Central memory CD8-positive, alpha-beta T cell (primary cell): ENCODE measurements at regions not wholly inside any gene's neighbourhood (a gene's known extent, or its start where the extent isn't known, plus 50 kb on each side); places are given as distances from the start of the nearest gene placed in this dataset.

Source experiments
- ATAC-seq: fragments of 150-1000 bp; cut with Tn5 transposase; replicated peaks from 2 replicates; pipeline ENCODE4 v1.10.0; 2022; ENCODE audit warnings: mild to moderate bottlenecking, moderate FRiP score, moderate number of reproducible peaks; ENCODE audit not compliant: poor library complexity, severe bottlenecking; ENCODE audit errors: extremely low read depth
- DNase-seq, 2 donors: peaks; one replicate each; pipeline ENCODE4 v3.0.0; 2021; ENCODE audit warnings: low spot score in 2 of 2
- H3K27ac Mint-ChIP-seq: one replicate; pipeline ENCODE4 v1.8.0; 2022; ENCODE audit warnings: low read depth, mild to moderate bottlenecking, moderate library complexity, mixed read lengths
- H3K27me3 Mint-ChIP-seq: one replicate; pipeline ENCODE4 v1.8.0; 2022; ENCODE audit warnings: mixed read lengths
- H3K36me3 Mint-ChIP-seq: one replicate; pipeline ENCODE4 v1.8.0; 2022; ENCODE audit warnings: mild to moderate bottlenecking, moderate library complexity, mixed read lengths; ENCODE audit not compliant: insufficient read depth
- H3K4me1 Mint-ChIP-seq: one replicate; pipeline ENCODE4 v1.8.0; 2022; ENCODE audit warnings: mixed read lengths
- H3K4me3 Mint-ChIP-seq: one replicate; pipeline ENCODE4 v1.8.0; 2022; ENCODE audit warnings: mild to moderate bottlenecking, moderate library complexity, mixed read lengths
- H3K9me3 Mint-ChIP-seq: one replicate; pipeline ENCODE4 v1.8.0; 2022; ENCODE audit warnings: mixed read lengths

GRCh38 chr2:9755638-9756037 lies 87.6 kb upstream of the TAF1B start:
- no peak overlapping the region for H3K27ac Mint-ChIP-seq
- no peak for ATAC-seq
- no peaks in the 10 kb centered on the region for H3K27me3 Mint-ChIP-seq
- no peak for DNase-seq
- H3K36me3 Mint-ChIP-seq: peaks cover 12% of the 10 kb centered on the region
- H3K9me3 Mint-ChIP-seq: no peaks in the 10 kb centered on the region
- peaks cover 56% of the 10 kb centered on the region for H3K4me1 Mint-ChIP-seq
- H3K4me3 Mint-ChIP-seq: peak overlapping the region; percentile 91

DNA sequence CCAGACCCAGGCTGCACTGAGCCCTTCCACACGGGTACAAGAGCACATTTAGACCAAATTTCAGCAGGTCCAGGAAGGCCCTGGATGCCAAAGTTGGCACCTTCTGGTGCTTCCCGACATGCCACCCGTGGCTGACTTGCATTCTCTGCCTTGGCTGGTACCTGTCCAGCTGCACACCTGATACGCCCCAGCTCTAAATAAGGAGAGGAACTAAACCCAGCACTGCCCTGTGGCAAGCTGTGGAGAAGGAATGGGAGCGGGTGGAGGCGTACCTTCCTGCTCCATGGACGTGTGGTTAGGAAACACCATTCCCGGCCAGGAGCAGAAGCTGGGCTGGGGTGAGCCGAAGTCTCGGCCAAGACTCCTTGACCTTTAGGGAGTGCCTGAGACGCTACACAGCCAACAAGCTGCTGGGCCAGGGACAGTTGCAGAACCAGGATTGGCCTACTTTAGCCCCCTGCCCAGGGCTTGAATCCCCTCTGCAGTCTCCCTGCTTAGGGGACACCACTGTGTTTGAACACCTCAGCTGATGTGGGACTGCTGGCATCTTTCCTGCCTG lies 86.5 kb upstream of the TAF1B start:
- H3K27me3 Mint-ChIP-seq: no peaks in the 10 kb centered on the region
- H3K9me3 Mint-ChIP-seq: no peaks in the 10 kb centered on the region
- H3K36me3 Mint-ChIP-seq: peaks cover 11% of the 10 kb centered on the region
- no peak overlapping the region for H3K27ac Mint-ChIP-seq
- ATAC-seq: no peak
- DNase-seq: no peak
- no peak overlapping the region for H3K4me3 Mint-ChIP-seq
- peaks cover 51% of the 10 kb centered on the region for H3K4me1 Mint-ChIP-seq

DNA sequence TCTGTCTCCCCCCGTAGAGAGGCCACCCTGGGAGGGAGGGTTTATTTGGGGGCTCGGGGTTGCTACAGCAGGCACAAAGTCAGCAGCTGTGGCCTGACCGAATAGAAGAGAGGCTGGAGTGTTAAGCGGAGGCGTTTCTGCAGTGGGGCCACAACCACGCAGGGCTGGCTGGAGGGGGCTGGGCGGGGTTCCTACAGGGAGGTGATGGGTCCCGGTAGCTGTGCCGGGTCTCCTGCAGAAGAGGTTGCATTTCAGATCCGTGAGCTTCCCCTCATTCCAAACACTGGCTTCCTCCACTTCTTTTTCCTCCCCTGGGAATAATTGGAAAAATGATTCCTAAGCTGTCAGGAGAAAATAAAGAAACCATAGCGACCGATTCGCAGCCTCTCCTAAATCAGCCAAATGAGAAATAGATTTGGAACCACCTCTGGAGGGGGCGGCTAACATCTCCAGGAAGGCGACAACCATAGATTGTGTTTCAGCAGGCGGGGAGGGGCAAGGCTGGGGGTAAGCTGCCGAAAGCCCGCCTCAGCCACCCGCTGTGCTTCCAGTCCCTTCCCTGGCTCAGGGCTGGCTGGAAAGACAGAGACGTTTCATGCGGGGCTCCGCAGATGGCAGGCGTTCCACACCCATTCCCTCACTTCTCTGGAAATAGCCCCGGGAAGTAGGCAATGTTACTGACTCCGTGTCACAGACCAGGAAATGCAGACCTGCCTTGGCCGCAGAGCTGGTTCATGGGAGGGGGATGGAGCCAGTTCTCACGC lies 85.6 kb upstream of the TAF1B start:
- H3K27me3 Mint-ChIP-seq: no peaks in the 10 kb centered on the region
- H3K4me3 Mint-ChIP-seq: no peak overlapping the region
- H3K36me3 Mint-ChIP-seq: peaks cover 12% of the 10 kb centered on the region
- H3K27ac Mint-ChIP-seq: no peak overlapping the region
- H3K4me1 Mint-ChIP-seq: peaks cover 42% of the 10 kb centered on the region
- no peak for DNase-seq
- ATAC-seq: no peak
- no peaks in the 10 kb centered on the region for H3K9me3 Mint-ChIP-seq

DNA sequence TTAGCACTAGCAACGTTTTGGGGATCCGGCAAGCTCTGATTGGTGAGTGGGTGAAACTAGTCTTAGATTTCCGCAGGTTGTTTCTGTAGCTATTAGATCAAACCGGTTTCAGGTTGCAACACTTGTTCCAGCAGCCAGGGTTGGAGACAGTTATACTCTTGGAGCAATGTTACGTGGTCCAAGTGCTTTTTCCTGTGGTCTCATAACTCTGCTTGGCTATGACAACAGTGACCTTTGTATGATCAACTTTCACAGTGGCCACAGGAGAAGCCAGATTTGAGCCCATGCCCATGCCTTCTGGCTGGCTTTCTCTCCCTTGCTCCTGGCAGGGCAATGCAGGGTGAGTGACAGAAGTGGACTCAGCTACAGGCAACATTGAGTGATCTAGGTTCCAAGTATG lies 84.5 kb upstream of the TAF1B start:
- Mint-ChIP-seq H3K4me1 (peaks cover 38% of the 10 kb centered on the region), H3K27me3 (no peaks in the 10 kb centered on the region), H3K4me3 (no peak overlapping the region), H3K9me3 (no peaks in the 10 kb centered on the region), H3K27ac (no peak overlapping the region), H3K36me3 (peaks cover 8% of the 10 kb centered on the region)
- no peak for ATAC-seq
- DNase-seq: no peak

DNA sequence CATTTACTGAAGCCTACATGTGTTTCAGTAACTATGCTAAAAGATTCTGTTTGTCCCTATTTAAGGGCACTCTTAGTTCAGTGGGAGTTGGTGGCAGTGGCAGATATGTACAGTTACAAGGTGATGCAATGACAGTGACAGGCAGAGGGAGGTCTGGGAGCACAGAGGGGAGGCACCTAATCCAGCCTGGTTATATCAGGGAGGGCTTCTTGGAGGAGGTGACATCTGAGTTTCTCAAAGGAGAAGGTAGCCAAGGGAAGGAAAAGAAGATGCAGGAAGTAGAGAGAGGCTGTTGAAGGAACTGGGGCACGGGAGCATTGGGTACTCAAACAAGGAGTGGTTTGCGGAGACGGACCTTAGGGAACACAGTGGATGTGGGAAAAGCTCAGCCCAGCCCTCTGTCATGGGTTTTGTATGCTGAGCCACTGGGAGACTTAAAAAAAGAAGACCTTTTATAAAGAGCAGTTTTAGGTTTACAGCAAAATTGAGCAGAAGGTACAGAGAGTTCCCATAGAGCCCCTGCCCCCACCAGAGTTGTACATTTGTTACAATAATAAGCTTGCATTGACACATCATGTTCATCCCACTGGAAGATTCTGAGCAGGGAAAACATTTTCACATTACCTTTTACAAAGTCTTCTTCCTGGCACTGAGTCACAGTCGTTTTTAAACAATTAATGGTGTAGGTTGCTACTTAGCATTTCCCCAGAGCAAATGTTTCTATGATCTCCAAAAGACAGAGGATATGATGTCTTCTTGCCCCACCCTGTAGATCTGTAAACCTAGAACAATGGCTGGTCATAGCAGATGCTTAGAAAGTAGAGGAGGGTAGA lies 83.0 kb upstream of the TAF1B start:
- no peak for DNase-seq
- Mint-ChIP-seq H3K36me3 (peaks cover 4% of the 10 kb centered on the region), H3K9me3 (no peaks in the 10 kb centered on the region), H3K27ac (peak overlapping the region; percentile 10), H3K4me1 (peaks cover 32% of the 10 kb centered on the region), H3K4me3 (no peak overlapping the region), H3K27me3 (no peaks in the 10 kb centered on the region)
- ATAC-seq: no peak

- H3K9me3 Mint-ChIP-seq: no peaks in the 10 kb centered on the region
- no peak overlapping the region for H3K4me3 Mint-ChIP-seq
- no peaks in the 10 kb centered on the region for H3K27me3 Mint-ChIP-seq
- peaks cover 29% of the 10 kb centered on the region for H3K4me1 Mint-ChIP-seq
- H3K27ac Mint-ChIP-seq: no peak overlapping the region
- peaks cover 4% of the 10 kb centered on the region for H3K36me3 Mint-ChIP-seq
- no peak for DNase-seq
- ATAC-seq: no peak
Observed at GRCh38 chr2:9760902-9761228, 82.4 kb upstream of the TAF1B start.

GRCh38 chr2:9761577-9761976 lies 81.7 kb upstream of the TAF1B start:
- no peak overlapping the region for H3K4me3 Mint-ChIP-seq
- DNase-seq: no peak
- no peak for ATAC-seq
- peaks cover 3% of the 10 kb centered on the region for H3K36me3 Mint-ChIP-seq
- peaks cover 29% of the 10 kb centered on the region for H3K4me1 Mint-ChIP-seq
- no peaks in the 10 kb centered on the region for H3K27me3 Mint-ChIP-seq
- no peak overlapping the region for H3K27ac Mint-ChIP-seq
- H3K9me3 Mint-ChIP-seq: no peaks in the 10 kb centered on the region

DNA sequence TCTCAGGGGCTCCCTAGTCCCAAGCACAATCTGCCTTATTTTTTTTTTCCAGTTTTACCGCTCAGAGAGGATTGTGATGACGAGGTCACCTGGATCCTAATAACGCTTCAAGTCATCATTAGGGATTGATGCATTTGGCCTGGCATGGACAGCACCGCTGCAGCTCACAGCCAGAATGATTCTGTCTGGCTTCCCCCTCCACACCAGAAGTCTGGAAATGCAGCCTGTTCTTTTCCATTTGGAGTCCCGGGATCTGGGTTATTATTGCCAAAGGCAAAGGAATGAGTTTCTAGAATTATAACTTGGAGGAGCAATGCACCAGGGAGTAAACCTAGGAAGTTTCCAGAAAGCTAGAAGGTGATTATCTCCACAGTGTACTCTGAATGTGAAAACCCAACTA lies 81.1 kb upstream of the TAF1B start:
- Mint-ChIP-seq H3K9me3 (no peaks in the 10 kb centered on the region), H3K4me3 (no peak overlapping the region), H3K27me3 (no peaks in the 10 kb centered on the region), H3K36me3 (peaks cover 3% of the 10 kb centered on the region), H3K4me1 (peaks cover 29% of the 10 kb centered on the region), H3K27ac (no peak overlapping the region)
- DNase-seq (no peak), ATAC-seq (no peak)

- Mint-ChIP-seq H3K4me3 (no peak overlapping the region), H3K9me3 (no peaks in the 10 kb centered on the region), H3K36me3 (peaks cover 3% of the 10 kb centered on the region), H3K4me1 (peaks cover 29% of the 10 kb centered on the region), H3K27me3 (no peaks in the 10 kb centered on the region), H3K27ac (no peak overlapping the region)
- ATAC-seq (no peak), DNase-seq (no peak)
Observed at GRCh38 chr2:9762941-9763340, 80.3 kb upstream of the TAF1B start.

GRCh38 chr2:9763356-9764152 lies 79.7 kb upstream of the TAF1B start:
- DNase-seq (no peak), ATAC-seq (no peak)
- Mint-ChIP-seq H3K27ac (no peak overlapping the region), H3K9me3 (no peaks in the 10 kb centered on the region), H3K4me3 (no peak overlapping the region), H3K4me1 (peaks cover 29% of the 10 kb centered on the region), H3K27me3 (no peaks in the 10 kb centered on the region), H3K36me3 (peaks cover 3% of the 10 kb centered on the region)

GRCh38 chr2:9764153-9764778 lies 79.0 kb upstream of the TAF1B start:
- no peaks in the 10 kb centered on the region for H3K9me3 Mint-ChIP-seq
- H3K36me3 Mint-ChIP-seq: peaks cover 3% of the 10 kb centered on the region
- peaks cover 31% of the 10 kb centered on the region for H3K4me1 Mint-ChIP-seq
- no peak for DNase-seq
- H3K27me3 Mint-ChIP-seq: no peaks in the 10 kb centered on the region
- ATAC-seq: no peak
- H3K27ac Mint-ChIP-seq: no peak overlapping the region
- H3K4me3 Mint-ChIP-seq: no peak overlapping the region
